ENCODE measurements at regions not wholly inside any gene's neighbourhood (a gene's known extent, or its start where the extent isn't known, plus 50 kb on each side); places are given as distances from the start of the nearest gene placed in this dataset.

DNA sequence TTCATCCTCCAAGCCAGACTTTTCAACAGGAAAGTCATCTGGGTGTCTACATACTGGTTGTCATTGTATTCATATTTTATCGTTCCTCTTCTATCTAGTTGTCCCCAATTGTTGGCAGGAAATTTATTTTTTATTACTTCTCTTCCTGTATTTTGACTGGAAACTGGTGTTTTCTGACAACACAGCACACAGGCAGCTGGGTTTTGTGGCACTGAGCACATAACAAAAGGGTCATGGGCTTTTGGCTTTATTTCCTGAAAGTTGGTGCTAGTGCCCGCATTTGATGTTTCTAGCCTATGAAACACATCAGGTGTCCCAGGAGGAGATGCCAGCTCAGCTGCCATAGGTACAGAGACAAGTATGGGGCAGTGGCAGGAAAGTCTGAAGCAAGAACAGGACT is 126.4 kb downstream of the TMEM17 start:
- DNase-seq, result no peak
- Histone ChIP-seq H3K4me3 (ENCODE audit: low read depth, low read length) (no peak overlapping the region), H3K36me3 (replicated peaks) (no peaks in the 10 kb centered on the region), H3K27me3 (replicated peaks) (no peaks in the 10 kb centered on the region), H3K27ac (no peak overlapping the region)
- in situ Hi-C loops (cut with HindIII; ENCODE audit: low pct_ligation_motif_present, low sequenced_read_pairs), result no loop called here
- TF ChIP-seq, protein P1, sequence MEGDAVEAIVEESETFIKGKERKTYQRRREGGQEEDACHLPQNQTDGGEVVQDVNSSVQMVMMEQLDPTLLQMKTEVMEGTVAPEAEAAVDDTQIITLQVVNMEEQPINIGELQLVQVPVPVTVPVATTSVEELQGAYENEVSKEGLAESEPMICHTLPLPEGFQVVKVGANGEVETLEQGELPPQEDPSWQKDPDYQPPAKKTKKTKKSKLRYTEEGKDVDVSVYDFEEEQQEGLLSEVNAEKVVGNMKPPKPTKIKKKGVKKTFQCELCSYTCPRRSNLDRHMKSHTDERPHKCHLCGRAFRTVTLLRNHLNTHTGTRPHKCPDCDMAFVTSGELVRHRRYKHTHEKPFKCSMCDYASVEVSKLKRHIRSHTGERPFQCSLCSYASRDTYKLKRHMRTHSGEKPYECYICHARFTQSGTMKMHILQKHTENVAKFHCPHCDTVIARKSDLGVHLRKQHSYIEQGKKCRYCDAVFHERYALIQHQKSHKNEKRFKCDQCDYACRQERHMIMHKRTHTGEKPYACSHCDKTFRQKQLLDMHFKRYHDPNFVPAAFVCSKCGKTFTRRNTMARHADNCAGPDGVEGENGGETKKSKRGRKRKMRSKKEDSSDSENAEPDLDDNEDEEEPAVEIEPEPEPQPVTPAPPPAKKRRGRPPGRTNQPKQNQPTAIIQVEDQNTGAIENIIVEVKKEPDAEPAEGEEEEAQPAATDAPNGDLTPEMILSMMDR (IDR thresholded peaks at IDR 0.05; ENCODE audit: low read depth, low read length, missing control alignments), result no peak

DNA sequence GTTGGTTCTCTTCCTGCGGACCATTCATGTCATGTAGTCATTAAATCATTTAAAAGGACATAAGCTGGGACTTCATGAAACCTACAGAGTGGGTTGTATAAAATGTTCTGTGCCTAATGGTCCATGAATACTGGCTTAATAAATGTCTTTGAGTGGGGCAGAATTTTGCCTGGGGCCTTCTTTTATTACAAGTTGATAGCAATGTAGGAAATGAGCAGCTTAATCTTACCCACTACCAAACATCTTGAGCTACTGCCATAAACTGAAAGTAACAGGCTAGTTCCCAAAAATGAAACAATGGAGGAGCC is 130.9 kb downstream of the TMEM17 start:
- Histone ChIP-seq H3K36me3 (replicated peaks) (no peaks in the 10 kb centered on the region), H3K27ac (no peak overlapping the region), H3K4me3 (ENCODE audit: low read depth, low read length) (no peak overlapping the region), H3K27me3 (replicated peaks) (no peaks in the 10 kb centered on the region)
- TF ChIP-seq, protein P1 (IDR thresholded peaks at IDR 0.05; ENCODE audit: low read depth, low read length, missing control alignments), result no peak
- in situ Hi-C loops (cut with HindIII; ENCODE audit: low pct_ligation_motif_present, low sequenced_read_pairs), result no loop called here
- no peak for DNase-seq

DNA sequence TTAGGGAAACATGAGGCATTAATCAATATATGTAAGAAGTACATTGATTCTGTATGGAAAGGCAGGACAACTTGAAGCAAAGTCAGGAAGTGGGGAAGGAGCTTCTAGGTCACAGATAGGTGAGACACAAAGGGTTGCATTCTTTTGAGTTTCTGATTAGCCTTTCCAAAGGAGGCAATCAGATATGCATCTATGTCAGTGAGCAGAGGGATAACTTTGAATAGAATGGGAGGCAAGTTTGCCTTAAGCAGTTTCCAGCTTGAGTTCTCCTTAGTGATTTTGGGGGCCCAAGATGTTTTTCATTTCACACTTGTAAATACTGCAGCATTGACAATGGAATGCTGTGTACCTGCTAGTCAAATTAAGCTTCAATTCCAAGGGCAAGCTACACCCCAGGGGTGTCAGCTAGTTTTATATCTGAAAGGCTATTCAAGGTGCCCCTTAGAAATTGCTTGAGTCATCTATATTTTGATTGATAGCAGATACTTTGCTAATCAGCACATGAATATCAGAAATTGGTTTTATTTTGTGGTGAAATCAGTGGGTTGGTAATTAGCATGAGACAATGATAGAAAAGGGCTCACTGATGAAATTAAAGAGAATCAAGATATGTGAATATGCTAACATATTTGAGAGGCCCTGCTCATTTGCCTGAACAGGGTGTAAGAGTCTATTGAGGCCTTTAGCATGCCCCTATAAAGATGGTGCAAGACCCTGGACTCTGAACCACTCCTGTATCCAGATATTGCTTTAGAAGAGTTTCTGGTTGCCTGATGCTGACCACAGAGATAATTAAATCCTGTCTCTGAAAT is 131.5 kb downstream of the TMEM17 start:
- in situ Hi-C loops (cut with HindIII; ENCODE audit: low pct_ligation_motif_present, low sequenced_read_pairs), result no loop called here
- TF ChIP-seq, protein P1 (IDR thresholded peaks at IDR 0.05; ENCODE audit: low read depth, low read length, missing control alignments), result no peak
- no peaks in the 10 kb centered on the region for H3K27me3 ChIP-seq (replicated peaks)

DNA sequence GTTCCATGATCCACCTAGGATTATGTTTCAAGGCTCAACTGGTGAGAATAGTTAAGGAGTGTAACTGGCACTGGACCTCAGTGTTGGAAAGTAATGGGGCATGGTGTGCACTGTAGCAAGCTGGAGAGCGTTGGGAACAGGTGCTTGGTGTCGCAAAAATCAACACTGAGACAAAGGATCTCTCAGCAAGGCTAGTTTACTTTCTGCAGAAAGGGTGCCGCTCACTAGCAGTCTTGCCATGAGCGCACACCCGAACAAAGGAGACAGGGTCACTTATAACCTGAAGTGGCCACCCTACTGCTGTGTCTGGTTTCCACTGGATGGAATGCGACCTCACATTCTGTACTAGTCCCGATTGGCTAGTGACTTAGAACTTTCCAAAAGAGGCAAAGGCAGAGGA is 133.2 kb downstream of the TMEM17 start:
- DNase-seq, result no peak
- H3K27me3 ChIP-seq (replicated peaks), result no peaks in the 10 kb centered on the region
- no peaks in the 10 kb centered on the region for H3K36me3 ChIP-seq (replicated peaks)
- in situ Hi-C loops (cut with HindIII; ENCODE audit: low pct_ligation_motif_present, low sequenced_read_pairs), result no loop called here
- no peak overlapping the region for H3K4me3 ChIP-seq (ENCODE audit: low read depth, low read length)
- H3K27ac ChIP-seq, result no peak overlapping the region
- TF ChIP-seq, protein P1 (IDR thresholded peaks at IDR 0.05; ENCODE audit: low read depth, low read length, missing control alignments), result no peak

More for the DNA sequence above, 131.5 kb downstream of the TMEM17 start:
- Histone ChIP-seq H3K27ac (no peak overlapping the region), H3K4me3 (ENCODE audit: low read depth, low read length) (no peak overlapping the region), H3K36me3 (replicated peaks) (no peaks in the 10 kb centered on the region)
- DNase-seq, result no peak

DNA sequence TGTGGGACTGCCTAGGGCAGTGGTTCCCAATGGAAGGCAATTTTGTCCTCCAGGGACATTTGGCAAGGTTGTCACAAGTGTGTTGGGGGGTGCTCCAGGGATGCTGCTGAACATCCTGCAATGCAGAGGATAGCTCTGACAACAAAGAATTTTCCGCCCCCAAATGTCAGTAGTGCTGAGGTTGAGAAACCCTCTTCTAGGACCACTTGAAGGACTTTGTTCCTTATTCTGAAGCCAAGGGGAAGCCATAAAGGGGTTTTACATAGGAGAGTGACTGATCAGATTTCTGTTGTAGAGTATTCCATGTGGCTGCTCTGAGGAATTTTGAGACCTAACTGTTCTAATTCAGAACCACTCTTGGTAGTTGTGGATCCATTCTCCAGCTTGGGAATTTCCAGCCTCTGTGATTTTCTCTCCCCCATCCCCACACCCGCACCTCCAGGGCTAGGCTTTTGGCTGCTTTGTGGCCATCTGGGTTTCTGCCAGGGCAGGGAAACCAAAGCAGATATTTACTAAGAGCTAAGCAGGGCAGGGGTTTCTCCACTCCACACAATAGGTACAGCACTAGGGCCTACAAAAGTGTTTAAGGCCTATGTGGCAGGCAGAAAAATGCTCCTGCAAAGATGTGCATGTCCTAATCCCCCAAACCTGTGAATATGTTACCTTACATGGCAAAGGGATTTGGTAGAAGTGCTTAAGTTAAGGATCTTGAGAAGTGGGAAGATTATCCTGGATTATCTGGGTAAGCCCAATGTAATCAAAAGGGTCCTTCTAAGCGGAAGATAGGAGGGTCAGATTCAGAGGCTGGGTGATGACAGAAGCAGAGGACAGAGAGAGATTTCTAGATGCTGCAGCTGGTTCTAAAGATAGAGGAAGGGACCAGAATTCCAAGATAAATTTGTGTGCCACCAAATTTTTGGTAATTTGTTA is 135.4 kb downstream of the TMEM17 start:
- no peak for DNase-seq
- in situ Hi-C loops (cut with HindIII; ENCODE audit: low pct_ligation_motif_present, low sequenced_read_pairs), result no loop called here
- no peaks in the 10 kb centered on the region for H3K36me3 ChIP-seq (replicated peaks)
- no peaks in the 10 kb centered on the region for H3K27me3 ChIP-seq (replicated peaks)
- TF ChIP-seq, protein P1 (IDR thresholded peaks at IDR 0.05; ENCODE audit: low read depth, low read length, missing control alignments), result no peak
- H3K27ac ChIP-seq, result no peak overlapping the region
- H3K4me3 ChIP-seq (ENCODE audit: low read depth, low read length), result no peak overlapping the region

Measured in brain microvascular endothelial cell (primary cell).